Thyroid gland (tissue), 4 donors: ENCODE measurements at regions not wholly inside any gene's neighbourhood (a gene's known extent, or its start where the extent isn't known, plus 50 kb on each side); places are given as distances from the start of the nearest gene placed in this dataset.

Experiments used
- CTCF ChIP-seq, 6 experiments: fragments of 200-600 bp in 3 of 6; fragments of 450-650 bp in 3 of 6; sonication (generic) in 3 of 6; IDR thresholded peaks; one replicate each; pipeline ENCODE4 v1.5.1; 2016 to 2019; ENCODE audit warnings: antibody characterized with exemption in 6 of 6, mild to moderate bottlenecking in 2 of 6, inconsistent platforms in 1 of 6, moderate library complexity in 1 of 6
- POLR2A ChIP-seq, 2 donors: fragments of 450-650 bp; IDR thresholded peaks; one replicate each; pipeline ENCODE4 v1.6.1; 2017; ENCODE audit warnings: antibody characterized with exemption in 2 of 2, mild to moderate bottlenecking in 2 of 2, moderate library complexity in 1 of 2

GRCh38 chr1:56153276-56153675 is 426.1 kb downstream of the PLPP3 start:
- TF ChIP-seq CTCF (IDR thresholded peaks at IDR 0.05): no peak
- TF ChIP-seq POLR2A (IDR thresholded peaks at IDR 0.05): no peak
